ENCODE measurements at regions not wholly inside any gene's neighbourhood (a gene's known extent, or its start where the extent isn't known, plus 50 kb on each side); places are given as distances from the start of the nearest gene placed in this dataset.

DNA sequence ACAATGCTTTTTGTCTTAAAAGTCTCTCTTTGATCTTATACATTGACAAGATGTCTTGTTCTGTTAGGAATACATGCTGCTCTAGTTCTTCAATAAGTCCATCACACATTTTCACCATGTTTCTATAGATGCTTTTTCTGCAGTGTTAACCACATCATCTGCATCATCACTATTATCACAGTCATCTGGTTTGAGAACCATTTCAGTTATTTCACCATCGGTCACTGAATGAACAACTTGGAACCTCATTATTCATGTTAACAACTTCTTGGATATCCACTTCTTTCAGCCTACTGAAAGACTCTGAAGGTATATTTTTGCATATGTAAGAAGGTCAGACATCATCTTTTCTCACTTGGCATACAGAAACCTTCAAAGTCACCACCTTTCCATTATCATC, 975.2 kb downstream of the STIM2 start:
- TF ChIP-seq, protein P1, sequence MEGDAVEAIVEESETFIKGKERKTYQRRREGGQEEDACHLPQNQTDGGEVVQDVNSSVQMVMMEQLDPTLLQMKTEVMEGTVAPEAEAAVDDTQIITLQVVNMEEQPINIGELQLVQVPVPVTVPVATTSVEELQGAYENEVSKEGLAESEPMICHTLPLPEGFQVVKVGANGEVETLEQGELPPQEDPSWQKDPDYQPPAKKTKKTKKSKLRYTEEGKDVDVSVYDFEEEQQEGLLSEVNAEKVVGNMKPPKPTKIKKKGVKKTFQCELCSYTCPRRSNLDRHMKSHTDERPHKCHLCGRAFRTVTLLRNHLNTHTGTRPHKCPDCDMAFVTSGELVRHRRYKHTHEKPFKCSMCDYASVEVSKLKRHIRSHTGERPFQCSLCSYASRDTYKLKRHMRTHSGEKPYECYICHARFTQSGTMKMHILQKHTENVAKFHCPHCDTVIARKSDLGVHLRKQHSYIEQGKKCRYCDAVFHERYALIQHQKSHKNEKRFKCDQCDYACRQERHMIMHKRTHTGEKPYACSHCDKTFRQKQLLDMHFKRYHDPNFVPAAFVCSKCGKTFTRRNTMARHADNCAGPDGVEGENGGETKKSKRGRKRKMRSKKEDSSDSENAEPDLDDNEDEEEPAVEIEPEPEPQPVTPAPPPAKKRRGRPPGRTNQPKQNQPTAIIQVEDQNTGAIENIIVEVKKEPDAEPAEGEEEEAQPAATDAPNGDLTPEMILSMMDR (conservative IDR thresholded peaks at IDR 0.05; ENCODE audit: low read depth in 2 of 2): no peak
- TF ChIP-seq CREB1 (CRISPR knock-in tag; IDR thresholded peaks at IDR 0.05; ENCODE audit: low read depth) (no peak), EZH2 (IDR thresholded peaks at IDR 0.05; ENCODE audit: low read depth, unreplicated experiment) (no peak), EZH2phosphoT487 (IDR thresholded peaks at IDR 0.05; ENCODE audit: unreplicated experiment) (no peak), POLR2AphosphoS5 (IDR thresholded peaks at IDR 0.05; ENCODE audit: low read depth) (no peak), ZNF331 (CRISPR knock-in tag; IDR thresholded peaks at IDR 0.05; ENCODE audit: low read depth) (no peak), NANOG (IDR thresholded peaks at IDR 0.05; ENCODE audit: borderline replicate concordance) (no peak), JUNB (IDR thresholded peaks at IDR 0.05; ENCODE audit: unreplicated experiment) (no peak), STAT1 (IDR thresholded peaks at IDR 0.05; ENCODE audit: unreplicated experiment) (no peak)
- TF ChIP-seq, protein P2, sequence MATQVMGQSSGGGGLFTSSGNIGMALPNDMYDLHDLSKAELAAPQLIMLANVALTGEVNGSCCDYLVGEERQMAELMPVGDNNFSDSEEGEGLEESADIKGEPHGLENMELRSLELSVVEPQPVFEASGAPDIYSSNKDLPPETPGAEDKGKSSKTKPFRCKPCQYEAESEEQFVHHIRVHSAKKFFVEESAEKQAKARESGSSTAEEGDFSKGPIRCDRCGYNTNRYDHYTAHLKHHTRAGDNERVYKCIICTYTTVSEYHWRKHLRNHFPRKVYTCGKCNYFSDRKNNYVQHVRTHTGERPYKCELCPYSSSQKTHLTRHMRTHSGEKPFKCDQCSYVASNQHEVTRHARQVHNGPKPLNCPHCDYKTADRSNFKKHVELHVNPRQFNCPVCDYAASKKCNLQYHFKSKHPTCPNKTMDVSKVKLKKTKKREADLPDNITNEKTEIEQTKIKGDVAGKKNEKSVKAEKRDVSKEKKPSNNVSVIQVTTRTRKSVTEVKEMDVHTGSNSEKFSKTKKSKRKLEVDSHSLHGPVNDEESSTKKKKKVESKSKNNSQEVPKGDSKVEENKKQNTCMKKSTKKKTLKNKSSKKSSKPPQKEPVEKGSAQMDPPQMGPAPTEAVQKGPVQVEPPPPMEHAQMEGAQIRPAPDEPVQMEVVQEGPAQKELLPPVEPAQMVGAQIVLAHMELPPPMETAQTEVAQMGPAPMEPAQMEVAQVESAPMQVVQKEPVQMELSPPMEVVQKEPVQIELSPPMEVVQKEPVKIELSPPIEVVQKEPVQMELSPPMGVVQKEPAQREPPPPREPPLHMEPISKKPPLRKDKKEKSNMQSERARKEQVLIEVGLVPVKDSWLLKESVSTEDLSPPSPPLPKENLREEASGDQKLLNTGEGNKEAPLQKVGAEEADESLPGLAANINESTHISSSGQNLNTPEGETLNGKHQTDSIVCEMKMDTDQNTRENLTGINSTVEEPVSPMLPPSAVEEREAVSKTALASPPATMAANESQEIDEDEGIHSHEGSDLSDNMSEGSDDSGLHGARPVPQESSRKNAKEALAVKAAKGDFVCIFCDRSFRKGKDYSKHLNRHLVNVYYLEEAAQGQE (IDR thresholded peaks at IDR 0.05; ENCODE audit: unreplicated experiment): no peak
- TF ChIP-seq, protein P3, sequence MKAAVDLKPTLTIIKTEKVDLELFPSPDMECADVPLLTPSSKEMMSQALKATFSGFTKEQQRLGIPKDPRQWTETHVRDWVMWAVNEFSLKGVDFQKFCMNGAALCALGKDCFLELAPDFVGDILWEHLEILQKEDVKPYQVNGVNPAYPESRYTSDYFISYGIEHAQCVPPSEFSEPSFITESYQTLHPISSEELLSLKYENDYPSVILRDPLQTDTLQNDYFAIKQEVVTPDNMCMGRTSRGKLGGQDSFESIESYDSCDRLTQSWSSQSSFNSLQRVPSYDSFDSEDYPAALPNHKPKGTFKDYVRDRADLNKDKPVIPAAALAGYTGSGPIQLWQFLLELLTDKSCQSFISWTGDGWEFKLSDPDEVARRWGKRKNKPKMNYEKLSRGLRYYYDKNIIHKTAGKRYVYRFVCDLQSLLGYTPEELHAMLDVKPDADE (IDR thresholded peaks at IDR 0.05): no peak
